ENCODE measurements at regions not wholly inside any gene's neighbourhood (a gene's known extent, or its start where the extent isn't known, plus 50 kb on each side); places are given as distances from the start of the nearest gene placed in this dataset.

GRCh38 chr4:58093352-58093751 lies 983.2 kb upstream of the IGFBP7 start:
- Histone ChIP-seq H3K79me2 (ENCODE audit: low read length) (no peaks in the 10 kb centered on the region), H3K4me2 (ENCODE audit: low read length) (no peak overlapping the region), H3K9me2 (replicated peaks; ENCODE audit: low read length) (no peaks in the 10 kb centered on the region), H3K4me1 (ENCODE audit: insufficient read depth, low read length) (no peaks in the 10 kb centered on the region), H2AFZ (ENCODE audit: low read length) (no peak overlapping the region), H3K36me3 (ENCODE audit: low read depth, low read length) (no peaks in the 10 kb centered on the region), H3K27ac (ENCODE audit: low read length) (no peak overlapping the region), H4K20me1 (ENCODE audit: low read length) (no peaks in the 10 kb centered on the region), H3K4me3 (ENCODE audit: low read length) (no peak overlapping the region), H3K9me3 (ENCODE audit: low read length) (no peaks in the 10 kb centered on the region), H3F3A (ENCODE audit: low read length, unreplicated experiment) (no peaks in the 10 kb centered on the region), H3K27me3 (ENCODE audit: low read length) (no peaks in the 10 kb centered on the region), H3K9ac (ENCODE audit: low read length) (no peak overlapping the region)
- intact Hi-C loops (cut with micrococcal nuclease): no loop called here
- CTCF ChIA-PET: no interaction called here
- no peak for DNase-seq
- POLR2A ChIA-PET (ENCODE audit: unreplicated experiment): no interaction called here
- ATAC-seq: no peak
- BruUV-seq (replicated peaks): no TSS peak
- TF ChIP-seq EZH2phosphoT487 (IDR thresholded peaks at IDR 0.05; ENCODE audit: borderline replicate concordance, low read length) (no peak), EZH2 (IDR thresholded peaks at IDR 0.05; ENCODE audit: low read length, unreplicated experiment) (no peak)
- TF ChIP-seq, protein P1, sequence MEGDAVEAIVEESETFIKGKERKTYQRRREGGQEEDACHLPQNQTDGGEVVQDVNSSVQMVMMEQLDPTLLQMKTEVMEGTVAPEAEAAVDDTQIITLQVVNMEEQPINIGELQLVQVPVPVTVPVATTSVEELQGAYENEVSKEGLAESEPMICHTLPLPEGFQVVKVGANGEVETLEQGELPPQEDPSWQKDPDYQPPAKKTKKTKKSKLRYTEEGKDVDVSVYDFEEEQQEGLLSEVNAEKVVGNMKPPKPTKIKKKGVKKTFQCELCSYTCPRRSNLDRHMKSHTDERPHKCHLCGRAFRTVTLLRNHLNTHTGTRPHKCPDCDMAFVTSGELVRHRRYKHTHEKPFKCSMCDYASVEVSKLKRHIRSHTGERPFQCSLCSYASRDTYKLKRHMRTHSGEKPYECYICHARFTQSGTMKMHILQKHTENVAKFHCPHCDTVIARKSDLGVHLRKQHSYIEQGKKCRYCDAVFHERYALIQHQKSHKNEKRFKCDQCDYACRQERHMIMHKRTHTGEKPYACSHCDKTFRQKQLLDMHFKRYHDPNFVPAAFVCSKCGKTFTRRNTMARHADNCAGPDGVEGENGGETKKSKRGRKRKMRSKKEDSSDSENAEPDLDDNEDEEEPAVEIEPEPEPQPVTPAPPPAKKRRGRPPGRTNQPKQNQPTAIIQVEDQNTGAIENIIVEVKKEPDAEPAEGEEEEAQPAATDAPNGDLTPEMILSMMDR (conservative IDR thresholded peaks at IDR 0.05; ENCODE audit: low read depth, low read length): no peak

DNA sequence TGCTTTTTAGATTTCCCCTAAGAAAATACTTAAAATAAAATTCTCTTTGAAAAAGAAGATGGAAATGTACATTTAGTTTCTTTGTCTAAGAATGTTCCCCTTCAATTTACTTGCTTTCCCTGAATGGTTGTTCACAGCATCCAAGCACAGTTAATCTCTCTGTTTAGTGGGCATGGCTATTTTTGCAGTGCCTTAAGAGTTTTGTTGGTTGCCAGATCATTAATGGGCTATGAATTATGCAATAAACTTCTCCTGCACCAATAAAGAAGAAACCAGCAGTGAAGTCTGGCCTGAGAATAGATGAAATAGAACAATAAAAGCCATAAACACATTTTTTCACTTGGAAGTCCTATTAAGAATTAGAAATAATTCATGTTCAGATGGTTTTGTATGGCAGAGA lies 980.4 kb upstream of the IGFBP7 start:
- DNase-seq (no peak), ATAC-seq (no peak)
- POLR2A ChIA-PET (ENCODE audit: unreplicated experiment): no interaction called here
- Histone ChIP-seq H3K79me2 (ENCODE audit: low read length) (no peaks in the 10 kb centered on the region), H3K9me2 (replicated peaks; ENCODE audit: low read length) (no peaks in the 10 kb centered on the region), H3K36me3 (ENCODE audit: low read depth, low read length) (no peaks in the 10 kb centered on the region), H3F3A (ENCODE audit: low read length, unreplicated experiment) (no peaks in the 10 kb centered on the region), H4K20me1 (ENCODE audit: low read length) (no peaks in the 10 kb centered on the region), H3K4me1 (ENCODE audit: insufficient read depth, low read length) (no peaks in the 10 kb centered on the region), H3K9ac (ENCODE audit: low read length) (no peak overlapping the region), H3K4me3 (ENCODE audit: low read length) (no peak overlapping the region), H3K27ac (ENCODE audit: low read length) (no peak overlapping the region), H3K4me2 (ENCODE audit: low read length) (no peak overlapping the region), H3K27me3 (ENCODE audit: low read length) (no peaks in the 10 kb centered on the region), H2AFZ (ENCODE audit: low read length) (no peak overlapping the region), H3K9me3 (ENCODE audit: low read length) (no peaks in the 10 kb centered on the region)
- TF ChIP-seq, protein P1 (conservative IDR thresholded peaks at IDR 0.05; ENCODE audit: low read depth, low read length): no peak
- no peak for TF ChIP-seq EZH2 (IDR thresholded peaks at IDR 0.05; ENCODE audit: low read length, unreplicated experiment)
- no peak for TF ChIP-seq EZH2phosphoT487 (IDR thresholded peaks at IDR 0.05; ENCODE audit: borderline replicate concordance, low read length)
- intact Hi-C loops (cut with micrococcal nuclease): no loop called here
- BruUV-seq (replicated peaks): no TSS peak
- CTCF ChIA-PET: no interaction called here

DNA sequence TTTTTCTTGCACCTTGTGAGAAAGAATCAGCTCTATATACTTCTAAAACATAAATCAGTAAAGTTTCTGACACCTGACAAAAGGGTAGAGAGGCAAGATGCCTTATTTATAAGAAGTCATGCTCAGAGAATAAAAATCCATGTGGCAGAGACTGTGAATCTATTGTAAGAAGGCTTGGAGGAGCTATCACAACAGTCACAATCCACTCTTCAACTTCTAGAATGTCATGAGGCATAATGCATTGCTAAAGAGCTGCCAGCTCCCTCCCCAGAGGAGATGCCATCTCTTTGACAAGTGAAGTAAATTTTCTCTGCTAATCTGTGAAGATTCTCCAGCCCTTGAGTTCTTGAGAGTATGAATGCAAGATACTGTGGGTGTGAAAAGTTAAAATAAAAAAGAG lies 971.2 kb upstream of the IGFBP7 start:
- Histone ChIP-seq H3K9ac (ENCODE audit: low read length) (no peak overlapping the region), H3K4me2 (ENCODE audit: low read length) (no peak overlapping the region), H3K4me1 (ENCODE audit: insufficient read depth, low read length) (no peaks in the 10 kb centered on the region), H3K27ac (ENCODE audit: low read length) (no peak overlapping the region), H3K36me3 (ENCODE audit: low read depth, low read length) (no peaks in the 10 kb centered on the region), H3K9me2 (replicated peaks; ENCODE audit: low read length) (no peaks in the 10 kb centered on the region), H3K27me3 (ENCODE audit: low read length) (no peaks in the 10 kb centered on the region), H3F3A (ENCODE audit: low read length, unreplicated experiment) (no peaks in the 10 kb centered on the region), H4K20me1 (ENCODE audit: low read length) (no peaks in the 10 kb centered on the region), H3K9me3 (ENCODE audit: low read length) (0 out of 2 replicates have a peak, but pooled peaks cover 7% of the 10 kb centered on the region), H3K79me2 (ENCODE audit: low read length) (no peaks in the 10 kb centered on the region), H2AFZ (ENCODE audit: low read length) (no peak overlapping the region), H3K4me3 (ENCODE audit: low read length) (no peak overlapping the region)
- no TSS peak for BruUV-seq (replicated peaks)
- no peak for ATAC-seq
- ChIA-PET CTCF (no interaction called here), POLR2A (ENCODE audit: unreplicated experiment) (no interaction called here)
- TF ChIP-seq EZH2phosphoT487 (IDR thresholded peaks at IDR 0.05; ENCODE audit: borderline replicate concordance, low read length) (no peak), EZH2 (IDR thresholded peaks at IDR 0.05; ENCODE audit: low read length, unreplicated experiment) (no peak)
- TF ChIP-seq, protein P1 (conservative IDR thresholded peaks at IDR 0.05; ENCODE audit: low read depth, low read length): no peak
- intact Hi-C loops (cut with micrococcal nuclease): no loop called here
- DNase-seq: no peak

All from PC-3 (cell line).